Activated T-cell treated with anti-CD3 and anti-CD28 coated beads for 24 hours (primary cell): ENCODE measurements at regions not wholly inside any gene's neighbourhood (a gene's known extent, or its start where the extent isn't known, plus 50 kb on each side); places are given as distances from the start of the nearest gene placed in this dataset.

ENCODE experiments used
- DNase-seq: peaks from one replicate; pipeline ENCODE4 v3.0.0-alpha.2; 2020; ENCODE audit warnings: low read depth

- DNase-seq: no peak
Measured at GRCh38 chr11:122175306-122175705, 59.3 kb upstream of the BLID start.

GRCh38 chr11:122173587-122173986, 57.6 kb upstream of the BLID start:
- no peak for DNase-seq

- DNase-seq: no peak
Measured at GRCh38 chr11:122173074-122173450, 57.0 kb upstream of the BLID start.

GRCh38 chr11:122172352-122173073, 56.5 kb upstream of the BLID start:
- DNase-seq: no peak

GRCh38 chr11:122170815-122171475, 54.9 kb upstream of the BLID start:
- no peak for DNase-seq

GRCh38 chr11:122168218-122168617, 52.2 kb upstream of the BLID start:
- no peak for DNase-seq

GRCh38 chr11:122167100-122167499, 51.1 kb upstream of the BLID start:
- DNase-seq: no peak

GRCh38 chr11:122165607-122166371, 49.8 kb upstream of the BLID start:
- DNase-seq: no peak
